PC-9 (cell line): ENCODE measurements at regions not wholly inside any gene's neighbourhood (a gene's known extent, or its start where the extent isn't known, plus 50 kb on each side); places are given as distances from the start of the nearest gene placed in this dataset.

Source experiments
- EZH2 ChIP-seq: fragments of 200-600 bp; sonication (generic); IDR thresholded peaks from 2 replicates; pipeline ENCODE4 v1.8.0; 2017; ENCODE audit warnings: antibody characterized with exemption, low read depth
- TF ChIP-seq, protein P1 (sequence below): fragments of 200-600 bp; sonication (generic); conservative IDR thresholded peaks from 2 replicates; pipeline ENCODE4 v1.6.1; 2017; ENCODE audit warnings: mixed run types, antibody characterized with exemption, mild to moderate bottlenecking, moderate library complexity

- TF ChIP-seq, protein P1, sequence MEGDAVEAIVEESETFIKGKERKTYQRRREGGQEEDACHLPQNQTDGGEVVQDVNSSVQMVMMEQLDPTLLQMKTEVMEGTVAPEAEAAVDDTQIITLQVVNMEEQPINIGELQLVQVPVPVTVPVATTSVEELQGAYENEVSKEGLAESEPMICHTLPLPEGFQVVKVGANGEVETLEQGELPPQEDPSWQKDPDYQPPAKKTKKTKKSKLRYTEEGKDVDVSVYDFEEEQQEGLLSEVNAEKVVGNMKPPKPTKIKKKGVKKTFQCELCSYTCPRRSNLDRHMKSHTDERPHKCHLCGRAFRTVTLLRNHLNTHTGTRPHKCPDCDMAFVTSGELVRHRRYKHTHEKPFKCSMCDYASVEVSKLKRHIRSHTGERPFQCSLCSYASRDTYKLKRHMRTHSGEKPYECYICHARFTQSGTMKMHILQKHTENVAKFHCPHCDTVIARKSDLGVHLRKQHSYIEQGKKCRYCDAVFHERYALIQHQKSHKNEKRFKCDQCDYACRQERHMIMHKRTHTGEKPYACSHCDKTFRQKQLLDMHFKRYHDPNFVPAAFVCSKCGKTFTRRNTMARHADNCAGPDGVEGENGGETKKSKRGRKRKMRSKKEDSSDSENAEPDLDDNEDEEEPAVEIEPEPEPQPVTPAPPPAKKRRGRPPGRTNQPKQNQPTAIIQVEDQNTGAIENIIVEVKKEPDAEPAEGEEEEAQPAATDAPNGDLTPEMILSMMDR: no peak
- no peak for TF ChIP-seq EZH2
Measured at GRCh38 chr9:105052346-105052745, 124.4 kb upstream of the ABCA1 start.
